K562 (cell line): ENCODE measurements at regions not wholly inside any gene's neighbourhood (a gene's known extent, or its start where the extent isn't known, plus 50 kb on each side); places are given as distances from the start of the nearest gene placed in this dataset.

ENCODE experiments used
- ARHGAP35 ChIP-seq: fragments of 450-650 bp; IDR thresholded peaks from 2 replicates; pipeline ENCODE4 v1.6.1; 2018; ENCODE audit not compliant: partially characterized antibody
- CBX3 ChIP-seq, 2 experiments: IDR thresholded peaks; 1 replicate in 1 of 2; 2 replicates in 1 of 2; pipeline ENCODE4 v1.6.1; 2012; ENCODE audit warnings: inconsistent platforms in 2 of 2, low read length in 2 of 2, borderline replicate concordance in 1 of 2, control low read depth in 1 of 2
- CBX8 ChIP-seq: fragments of 200-600 bp; sonication (generic); IDR thresholded peaks from 2 replicates; pipeline ENCODE4 v1.6.1; 2012; ENCODE audit warnings: borderline replicate concordance, mixed run types, low read depth, mild to moderate bottlenecking, moderate library complexity, mixed read lengths, low read length, control low read depth, inconsistent platforms; ENCODE audit not compliant: poor library complexity, severe bottlenecking; ENCODE audit errors: extremely low read depth
- EZH2 ChIP-seq: IDR thresholded peaks from 2 replicates; pipeline ENCODE4 v1.6.1; 2012; ENCODE audit warnings: low read depth, mild to moderate bottlenecking, inconsistent platforms, low read length, borderline replicate concordance
- MEF2A ChIP-seq: IDR thresholded peaks from 2 replicates; pipeline ENCODE4 v1.6.1; 2011; ENCODE audit warnings: low read depth, mild to moderate bottlenecking, low read length, moderate library complexity; ENCODE audit not compliant: control insufficient read depth
- RFX5 ChIP-seq: IDR thresholded peaks from 2 replicates; pipeline ENCODE4 v1.6.1; 2011; ENCODE audit warnings: low read depth, mild to moderate bottlenecking, improper control_type of control experiment, low read length
- SIN3A ChIP-seq, 2 experiments: fragments of 150-350 bp in 1 of 2; IDR thresholded peaks; 2 replicates each; pipeline ENCODE4 v1.6.1; 2011 to 2016; ENCODE audit warnings: borderline replicate concordance in 2 of 2, low read depth in 2 of 2, low read length in 2 of 2, mild to moderate bottlenecking in 2 of 2, moderate library complexity in 2 of 2; ENCODE audit not compliant: control insufficient read depth in 1 of 2
- SUPT5H ChIP-seq: fragments of 450-650 bp; IDR thresholded peaks from 2 replicates; pipeline ENCODE4 v1.6.1; 2016
- U2AF1 ChIP-seq: fragments of 200-400 bp; formaldehyde crosslinking; optimal IDR thresholded peaks from 2 replicates; pipeline ENCODE3; 2017; ENCODE audit warnings: mild to moderate bottlenecking, low read depth, low read length, moderate library complexity
- ZKSCAN8 ChIP-seq: fragments of 200-800 bp; sonication (Bioruptor generic); IDR thresholded peaks from 2 replicates; pipeline ENCODE4 v1.6.1; 2016; ENCODE audit warnings: missing genetic modification characterization, missing compliant biosample characterization
- ZNF263 ChIP-seq: sonication (generic); formaldehyde crosslinking; IDR thresholded peaks from 2 replicates; pipeline ENCODE4 v1.8.0; 2022; ENCODE audit warnings: mild to moderate bottlenecking, missing genetic modification reagents, borderline replicate concordance
- TF ChIP-seq, protein P1 (sequence below), 2 experiments: fragments of 450-650 bp; formaldehyde crosslinking in 1 of 2; IDR thresholded peaks; 2 replicates each; pipeline versions ENCODE4 v1.4.0 to v1.6.1; 2014 to 2020; ENCODE audit warnings: mild to moderate bottlenecking in 2 of 2, borderline replicate concordance in 1 of 2, low read depth in 1 of 2
- TF ChIP-seq, protein P2 (sequence below), 2 experiments: fragments of 450-650 bp in 1 of 2; sonication (generic) in 1 of 2; formaldehyde crosslinking; conservative IDR thresholded peaks; 2 replicates each; pipeline versions ENCODE4 v1.4.0 to v1.8.1; 2020 to 2022; ENCODE audit warnings: mild to moderate bottlenecking in 1 of 2, missing genetic modification reagents in 1 of 2
- TF ChIP-seq, protein P3 (sequence below), 3 experiments: IDR thresholded peaks in 2 of 3; conservative IDR thresholded peaks in 1 of 3; 2 replicates each; pipeline ENCODE4 v1.5.1; 2011 to 2012; ENCODE audit warnings: low read length in 3 of 3, mild to moderate bottlenecking in 3 of 3, control low read depth in 2 of 3, improper control_type of control experiment in 1 of 3, inconsistent platforms in 1 of 3, low read depth in 1 of 3, mixed read lengths in 1 of 3, moderate library complexity in 1 of 3; ENCODE audit not compliant: insufficient read depth in 2 of 3

DNA sequence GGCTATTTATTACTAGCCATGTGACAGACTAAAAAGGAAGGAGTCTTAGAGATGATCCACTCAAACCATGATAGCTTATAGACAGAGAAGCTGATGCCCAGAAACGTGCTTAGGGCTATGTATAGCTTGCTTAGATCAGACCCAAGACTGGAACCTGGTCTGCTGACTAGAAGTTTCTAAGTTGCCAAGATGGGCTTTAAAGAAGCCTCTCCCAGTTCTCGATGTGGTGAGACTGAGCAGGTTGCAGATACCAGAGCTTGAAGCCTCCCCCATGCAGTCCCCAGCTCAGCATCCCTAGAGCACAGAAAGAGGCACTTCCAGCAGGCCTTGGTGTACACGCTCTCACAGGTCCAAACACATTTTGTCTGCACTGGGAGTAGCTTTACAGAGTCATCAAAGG lies 51.1 kb upstream of the ATP10B start:
- TF ChIP-seq, protein P1, sequence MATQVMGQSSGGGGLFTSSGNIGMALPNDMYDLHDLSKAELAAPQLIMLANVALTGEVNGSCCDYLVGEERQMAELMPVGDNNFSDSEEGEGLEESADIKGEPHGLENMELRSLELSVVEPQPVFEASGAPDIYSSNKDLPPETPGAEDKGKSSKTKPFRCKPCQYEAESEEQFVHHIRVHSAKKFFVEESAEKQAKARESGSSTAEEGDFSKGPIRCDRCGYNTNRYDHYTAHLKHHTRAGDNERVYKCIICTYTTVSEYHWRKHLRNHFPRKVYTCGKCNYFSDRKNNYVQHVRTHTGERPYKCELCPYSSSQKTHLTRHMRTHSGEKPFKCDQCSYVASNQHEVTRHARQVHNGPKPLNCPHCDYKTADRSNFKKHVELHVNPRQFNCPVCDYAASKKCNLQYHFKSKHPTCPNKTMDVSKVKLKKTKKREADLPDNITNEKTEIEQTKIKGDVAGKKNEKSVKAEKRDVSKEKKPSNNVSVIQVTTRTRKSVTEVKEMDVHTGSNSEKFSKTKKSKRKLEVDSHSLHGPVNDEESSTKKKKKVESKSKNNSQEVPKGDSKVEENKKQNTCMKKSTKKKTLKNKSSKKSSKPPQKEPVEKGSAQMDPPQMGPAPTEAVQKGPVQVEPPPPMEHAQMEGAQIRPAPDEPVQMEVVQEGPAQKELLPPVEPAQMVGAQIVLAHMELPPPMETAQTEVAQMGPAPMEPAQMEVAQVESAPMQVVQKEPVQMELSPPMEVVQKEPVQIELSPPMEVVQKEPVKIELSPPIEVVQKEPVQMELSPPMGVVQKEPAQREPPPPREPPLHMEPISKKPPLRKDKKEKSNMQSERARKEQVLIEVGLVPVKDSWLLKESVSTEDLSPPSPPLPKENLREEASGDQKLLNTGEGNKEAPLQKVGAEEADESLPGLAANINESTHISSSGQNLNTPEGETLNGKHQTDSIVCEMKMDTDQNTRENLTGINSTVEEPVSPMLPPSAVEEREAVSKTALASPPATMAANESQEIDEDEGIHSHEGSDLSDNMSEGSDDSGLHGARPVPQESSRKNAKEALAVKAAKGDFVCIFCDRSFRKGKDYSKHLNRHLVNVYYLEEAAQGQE (IDR thresholded peaks at IDR 0.05; ENCODE audit: borderline replicate concordance) = no peak
- TF ChIP-seq, protein P1 (CRISPR knock-in tag; IDR thresholded peaks at IDR 0.05; ENCODE audit: low read depth) = no peak
- TF ChIP-seq, protein P2, sequence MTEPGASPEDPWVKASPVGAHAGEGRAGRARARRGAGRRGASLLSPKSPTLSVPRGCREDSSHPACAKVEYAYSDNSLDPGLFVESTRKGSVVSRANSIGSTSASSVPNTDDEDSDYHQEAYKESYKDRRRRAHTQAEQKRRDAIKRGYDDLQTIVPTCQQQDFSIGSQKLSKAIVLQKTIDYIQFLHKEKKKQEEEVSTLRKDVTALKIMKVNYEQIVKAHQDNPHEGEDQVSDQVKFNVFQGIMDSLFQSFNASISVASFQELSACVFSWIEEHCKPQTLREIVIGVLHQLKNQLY (CRISPR knock-in tag; conservative IDR thresholded peaks at IDR 0.05) = no peak
- TF ChIP-seq ZKSCAN8 (CRISPR knock-in tag) (no peak), RFX5 (no peak), MEF2A (no peak), ZNF263 (CRISPR knock-in tag) (no peak), EZH2 (no peak), SUPT5H (no peak), U2AF1 (no peak), ARHGAP35 (no peak), CBX3 (IDR thresholded peaks at IDR 0.05; ENCODE audit: borderline replicate concordance in 1 of 2, low read length in 2 of 2) (no peak), SIN3A (IDR thresholded peaks at IDR 0.05; ENCODE audit: borderline replicate concordance in 2 of 2, control insufficient read depth in 1 of 2, low read depth in 2 of 2, low read length in 2 of 2) (no peak), CBX8 (no peak)
- TF ChIP-seq, protein P3, sequence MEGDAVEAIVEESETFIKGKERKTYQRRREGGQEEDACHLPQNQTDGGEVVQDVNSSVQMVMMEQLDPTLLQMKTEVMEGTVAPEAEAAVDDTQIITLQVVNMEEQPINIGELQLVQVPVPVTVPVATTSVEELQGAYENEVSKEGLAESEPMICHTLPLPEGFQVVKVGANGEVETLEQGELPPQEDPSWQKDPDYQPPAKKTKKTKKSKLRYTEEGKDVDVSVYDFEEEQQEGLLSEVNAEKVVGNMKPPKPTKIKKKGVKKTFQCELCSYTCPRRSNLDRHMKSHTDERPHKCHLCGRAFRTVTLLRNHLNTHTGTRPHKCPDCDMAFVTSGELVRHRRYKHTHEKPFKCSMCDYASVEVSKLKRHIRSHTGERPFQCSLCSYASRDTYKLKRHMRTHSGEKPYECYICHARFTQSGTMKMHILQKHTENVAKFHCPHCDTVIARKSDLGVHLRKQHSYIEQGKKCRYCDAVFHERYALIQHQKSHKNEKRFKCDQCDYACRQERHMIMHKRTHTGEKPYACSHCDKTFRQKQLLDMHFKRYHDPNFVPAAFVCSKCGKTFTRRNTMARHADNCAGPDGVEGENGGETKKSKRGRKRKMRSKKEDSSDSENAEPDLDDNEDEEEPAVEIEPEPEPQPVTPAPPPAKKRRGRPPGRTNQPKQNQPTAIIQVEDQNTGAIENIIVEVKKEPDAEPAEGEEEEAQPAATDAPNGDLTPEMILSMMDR (IDR thresholded peaks at IDR 0.05 in 2 of 3, conservative IDR thresholded peaks at IDR 0.05 in 1 of 3; ENCODE audit: insufficient read depth in 2 of 3, low read depth in 1 of 3, low read length in 3 of 3) = no peak
